GM12873 (cell line): ENCODE measurements at regions not wholly inside any gene's neighbourhood (a gene's known extent, or its start where the extent isn't known, plus 50 kb on each side); places are given as distances from the start of the nearest gene placed in this dataset.

Experiments used
- CTCF ChIP-seq: IDR thresholded peaks from 2 replicates; pipeline ENCODE4 v1.5.1; 2012; ENCODE audit warnings: low read depth, mild to moderate bottlenecking, moderate library complexity, low read length, control low read depth; ENCODE audit not compliant: insufficient read depth; ENCODE audit errors: missing control alignments

GRCh38 chr10:107728807-107729206, 564.3 kb upstream of the SORCS1 start:
- TF ChIP-seq CTCF: no peak

GRCh38 chr10:107727767-107728317, 563.3 kb upstream of the SORCS1 start:
- no peak for TF ChIP-seq CTCF

GRCh38 chr10:107718864-107719263, 554.4 kb upstream of the SORCS1 start:
- no peak for TF ChIP-seq CTCF

DNA sequence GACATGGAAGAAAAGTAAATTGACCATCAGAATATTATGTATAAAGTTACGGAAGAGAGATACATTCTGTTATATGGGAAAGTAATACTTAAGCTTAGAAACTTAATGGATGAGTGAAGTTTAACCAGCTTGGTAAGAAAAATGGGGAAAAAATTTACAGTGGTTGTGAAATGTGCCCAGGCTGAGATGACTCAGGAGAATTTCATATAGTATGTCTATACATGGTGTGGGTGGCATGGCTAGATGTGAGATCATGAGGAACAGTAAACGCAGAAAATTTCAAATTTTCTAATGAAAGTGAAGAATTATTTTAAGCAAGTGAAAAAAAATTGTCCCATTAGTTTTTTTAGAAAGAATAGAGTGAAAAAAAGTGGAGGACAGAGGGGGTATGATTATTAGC, 552.5 kb upstream of the SORCS1 start:
- TF ChIP-seq CTCF: no peak

GRCh38 chr10:107715565-107715964, 551.1 kb upstream of the SORCS1 start:
- no peak for TF ChIP-seq CTCF

- TF ChIP-seq CTCF: no peak
These were observed 544.5 kb upstream of the SORCS1 start for GRCh38 chr10:107708981-107709380.

GRCh38 chr10:107706096-107706725, 541.7 kb upstream of the SORCS1 start:
- no peak for TF ChIP-seq CTCF
